CD4-positive, alpha-beta T cell treated with Interleukin-21 for 1 hour (primary cell): ENCODE measurements at regions not wholly inside any gene's neighbourhood (a gene's known extent, or its start where the extent isn't known, plus 50 kb on each side); places are given as distances from the start of the nearest gene placed in this dataset.
"Not testable (repeated sequence)": the region's sequence is repeated elsewhere in the genome, so short reads cannot be mapped to it uniquely, and the experiment has no call there.

ENCODE experiments used
- DNase-seq: peaks from one replicate; pipeline ENCODE4 v3.0.0-alpha.2; 2020

DNA sequence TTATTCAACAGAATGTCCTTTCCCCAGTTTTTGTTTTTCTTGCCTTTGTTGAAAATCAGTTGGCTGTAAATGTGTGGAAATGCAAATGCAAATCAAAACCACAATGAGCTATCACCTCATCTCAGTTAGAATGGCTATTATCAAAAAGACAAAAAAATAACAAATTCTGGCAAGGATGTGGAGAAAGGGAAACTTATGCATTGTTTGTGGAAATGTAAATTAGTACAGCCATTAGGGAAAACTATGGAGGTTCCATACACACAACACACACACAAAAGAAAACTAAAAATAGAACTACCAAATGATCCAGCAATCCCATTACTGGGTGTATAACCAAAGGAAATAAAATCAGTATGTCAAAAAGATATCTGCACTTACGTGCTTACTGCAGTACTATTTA is 518.8 kb upstream of the ATXN7L3B start:
- DNase-seq: no peak

DNA sequence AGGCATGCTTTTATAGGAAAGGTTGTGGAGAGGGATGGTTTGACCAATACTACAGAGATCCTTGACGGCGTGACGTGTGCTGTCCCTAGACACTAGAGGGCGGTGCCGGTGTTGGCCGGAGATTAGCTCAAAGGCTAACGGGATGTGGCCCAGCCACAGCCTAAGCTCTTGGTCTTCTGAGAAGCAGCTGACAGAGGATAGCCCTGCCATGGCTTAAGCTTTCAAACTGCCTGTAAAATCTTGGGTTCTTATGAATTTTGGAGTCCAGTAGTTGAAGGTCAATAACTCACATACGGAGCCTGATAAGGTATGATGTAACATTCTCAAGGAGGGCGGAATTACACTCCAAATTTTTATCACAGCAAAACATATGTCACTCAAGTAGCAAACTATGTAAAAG is 515.7 kb upstream of the ATXN7L3B start:
- DNase-seq: peak; percentile 2

DNA sequence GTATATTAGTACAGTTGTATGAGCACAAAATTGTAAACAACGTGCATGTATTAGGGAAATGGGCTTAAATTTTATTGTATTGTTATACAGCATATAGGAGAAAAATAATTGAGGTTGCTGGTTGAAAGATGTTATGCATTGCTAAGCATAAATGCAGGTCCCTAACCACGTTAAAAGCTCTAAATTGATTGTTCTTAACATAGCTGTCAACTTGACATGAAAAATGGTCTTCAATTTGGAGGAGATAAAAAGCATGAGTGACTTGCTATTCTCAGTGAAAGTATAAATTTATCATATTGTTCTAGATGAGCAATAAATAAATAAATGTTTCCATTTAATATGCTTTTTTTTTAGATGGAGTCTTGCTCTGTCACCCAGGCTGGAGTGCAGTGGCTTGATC is 506.6 kb upstream of the ATXN7L3B start:
- no peak for DNase-seq

DNA sequence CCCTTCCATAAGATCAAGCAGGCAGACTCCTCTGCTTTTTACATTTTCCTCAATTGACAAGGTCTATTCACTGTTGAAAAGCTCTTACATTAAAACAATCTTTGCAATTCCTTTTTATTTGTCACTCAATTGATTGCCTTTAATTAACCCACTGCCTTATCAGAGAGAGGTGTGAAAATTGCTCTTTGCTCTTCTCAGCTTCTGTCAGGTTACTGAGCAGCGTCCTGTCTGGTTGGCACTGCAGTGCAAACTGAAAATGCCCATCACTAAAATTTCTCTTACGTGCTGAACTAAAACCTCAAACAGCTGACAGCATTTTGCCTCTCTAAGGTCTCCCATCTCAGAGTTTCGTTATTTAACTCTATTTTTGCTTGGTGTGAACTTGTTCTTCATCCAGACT is 504.1 kb upstream of the ATXN7L3B start:
- no peak for DNase-seq

DNA sequence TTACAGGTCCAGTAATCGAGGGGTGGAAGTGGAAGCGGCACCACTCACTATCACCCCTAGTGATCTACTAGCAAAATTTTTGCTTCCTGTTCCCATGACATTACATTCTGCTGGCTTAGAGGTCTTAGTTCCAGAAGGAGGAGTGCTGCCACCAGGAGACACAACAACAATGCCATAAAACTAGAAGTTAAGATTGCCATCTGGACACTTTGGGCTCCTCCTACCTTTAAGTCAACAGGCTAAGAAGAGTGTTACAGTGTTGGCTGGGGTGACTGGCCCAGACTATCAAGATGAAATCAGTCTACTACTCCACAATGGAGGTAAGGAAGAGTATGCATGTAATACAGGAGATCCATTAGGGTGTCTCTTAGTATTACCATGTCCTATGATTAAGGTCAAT is 498.5 kb upstream of the ATXN7L3B start:
- DNase-seq: not testable (repeated sequence)

DNA sequence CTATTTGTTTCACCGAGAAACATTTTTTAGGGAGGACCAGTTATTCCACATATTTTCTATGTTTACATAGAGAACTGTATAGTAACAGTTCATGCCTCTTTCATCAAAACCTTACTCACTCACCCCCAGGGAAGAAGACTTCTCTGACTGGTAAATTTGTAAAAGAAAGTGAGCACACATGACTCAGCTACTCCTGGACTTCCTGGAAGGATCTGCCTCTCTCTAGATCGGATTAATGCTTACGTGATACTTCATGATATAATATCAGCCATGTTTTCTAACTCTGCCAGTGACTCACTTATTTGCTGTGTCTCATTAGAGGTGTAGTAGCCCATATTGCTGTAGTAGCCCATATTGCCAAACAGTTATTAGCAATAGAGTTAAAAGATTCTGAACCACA is 494.3 kb upstream of the ATXN7L3B start:
- no peak for DNase-seq

DNA sequence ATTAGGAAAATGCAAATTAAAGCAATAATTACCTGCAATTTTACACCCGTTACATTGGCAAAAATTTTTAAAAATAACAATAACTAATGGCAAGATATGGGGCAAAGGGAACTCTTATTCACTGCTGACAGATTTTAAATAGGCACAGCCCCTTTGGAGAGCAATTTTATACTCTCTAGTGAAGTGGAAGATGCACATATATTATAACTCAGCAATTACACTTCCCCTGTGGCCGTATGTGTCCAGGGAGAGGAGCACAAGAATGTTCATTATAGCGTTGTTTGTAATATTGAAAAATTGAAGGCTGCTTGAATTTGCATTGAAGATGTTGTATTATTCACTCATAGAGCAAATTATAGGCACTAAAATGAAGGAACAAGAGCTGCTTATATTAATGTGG is 488.3 kb upstream of the ATXN7L3B start:
- DNase-seq: no peak

DNA sequence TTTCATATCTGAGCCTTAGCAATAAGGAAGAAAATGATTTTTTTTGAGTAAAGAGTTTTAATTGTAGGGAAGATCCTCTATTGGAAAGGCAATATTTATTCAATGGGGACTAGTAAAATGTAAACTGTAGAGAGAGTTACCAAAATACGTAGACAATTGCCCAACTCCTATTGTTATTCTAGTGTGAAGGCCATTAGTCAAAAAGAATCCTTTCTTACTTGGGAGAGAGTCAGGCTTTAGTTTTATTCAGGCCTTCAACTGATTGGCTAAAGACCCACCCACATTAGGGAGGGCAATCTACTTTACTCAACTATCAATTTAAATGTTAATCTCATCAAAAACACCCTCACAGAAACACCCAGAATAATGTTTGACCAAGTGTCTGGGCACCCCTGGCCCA is 485.8 kb upstream of the ATXN7L3B start:
- no peak for DNase-seq

DNA sequence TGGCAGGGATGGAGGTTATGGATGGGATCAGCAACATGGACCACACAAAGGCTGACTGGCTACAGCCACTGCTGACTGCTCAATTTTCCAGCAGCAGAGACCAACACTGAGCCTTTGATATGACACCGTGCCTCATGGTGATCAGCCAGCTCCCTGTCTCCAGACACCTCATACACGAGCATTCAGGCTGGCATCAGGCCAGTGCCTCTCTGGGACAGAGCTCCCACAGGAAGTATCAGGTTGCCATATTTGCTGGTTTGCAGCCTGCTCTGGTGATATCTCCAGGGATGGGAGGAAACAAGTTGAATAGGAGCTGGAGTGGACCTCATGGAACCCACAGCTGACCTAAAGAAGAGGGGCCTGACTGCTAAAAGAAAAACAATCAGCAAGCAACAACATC is 471.2 kb upstream of the ATXN7L3B start:
- no peak for DNase-seq

DNA sequence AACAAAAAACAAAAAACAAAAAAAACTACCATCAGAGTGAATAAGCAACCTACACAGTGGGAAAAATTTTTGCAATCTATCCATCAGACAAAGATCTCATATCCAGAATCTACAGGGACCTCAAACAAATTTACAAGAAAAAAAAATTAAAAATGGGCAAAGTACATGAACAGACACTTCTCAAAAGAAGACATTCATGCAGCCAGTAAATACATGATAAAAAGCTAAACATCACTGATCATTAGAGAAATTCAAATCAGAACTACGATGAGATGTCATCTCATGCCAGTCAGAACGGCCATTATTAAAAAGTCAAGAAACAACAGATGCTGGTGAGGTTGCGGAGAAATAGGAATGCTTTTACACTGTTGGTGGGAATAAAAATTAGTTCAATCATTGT is 466.5 kb upstream of the ATXN7L3B start:
- no peak for DNase-seq

DNA sequence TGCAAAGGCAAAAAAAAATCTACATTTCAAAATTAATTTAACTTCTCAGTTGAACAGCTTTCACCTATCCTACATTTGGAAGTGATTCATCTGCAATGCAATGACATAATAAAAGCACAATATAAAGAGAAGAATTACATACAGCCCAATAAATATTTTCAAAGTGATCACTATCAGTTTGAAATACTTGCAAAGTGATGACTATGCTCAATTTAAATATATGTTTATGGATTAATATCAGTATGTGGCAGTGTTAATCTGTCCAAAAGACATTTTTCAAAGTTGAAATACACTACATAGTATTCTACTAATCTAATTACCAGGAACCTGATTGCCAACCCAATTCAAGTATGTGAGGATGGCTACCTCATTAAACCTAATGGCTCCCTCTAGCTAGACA is 460.7 kb upstream of the ATXN7L3B start:
- DNase-seq: no peak

DNA sequence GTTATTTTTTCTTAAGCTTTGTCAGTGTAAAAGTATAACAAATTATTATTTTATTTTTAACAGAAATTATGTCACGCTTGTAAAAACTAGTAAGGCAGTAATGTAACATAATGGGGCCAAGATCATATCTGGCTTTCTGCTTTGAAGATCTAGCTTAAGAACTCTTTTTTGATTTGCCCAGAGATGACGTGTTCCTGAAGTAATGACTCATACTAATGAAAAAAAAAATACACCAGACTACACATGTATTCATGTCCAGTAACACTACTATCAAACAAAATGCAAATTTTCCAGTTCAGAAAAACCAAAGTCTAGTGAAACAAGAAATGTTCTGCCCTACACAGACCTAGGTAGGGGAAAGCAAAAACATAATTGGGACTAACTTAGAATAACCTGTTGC is 432.2 kb upstream of the ATXN7L3B start:
- no peak for DNase-seq

DNA sequence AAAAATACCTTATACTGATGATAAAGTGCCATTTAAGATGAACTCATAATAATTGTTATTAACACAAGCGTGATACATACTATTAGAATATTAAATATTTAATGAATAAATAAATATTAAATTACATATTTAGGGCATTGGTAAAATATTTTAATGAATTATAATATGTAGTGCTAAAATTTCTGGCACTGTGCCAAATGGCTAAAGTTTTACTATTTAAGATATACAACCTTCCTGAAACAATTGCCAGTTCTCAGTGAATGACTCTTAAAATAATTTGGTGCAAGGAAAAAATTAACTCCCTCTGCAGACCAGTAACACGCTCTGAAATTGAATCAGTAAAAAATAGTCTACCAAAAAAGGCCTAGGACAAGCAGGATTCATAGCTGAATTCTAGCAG is 428.9 kb upstream of the ATXN7L3B start:
- DNase-seq: no peak

DNA sequence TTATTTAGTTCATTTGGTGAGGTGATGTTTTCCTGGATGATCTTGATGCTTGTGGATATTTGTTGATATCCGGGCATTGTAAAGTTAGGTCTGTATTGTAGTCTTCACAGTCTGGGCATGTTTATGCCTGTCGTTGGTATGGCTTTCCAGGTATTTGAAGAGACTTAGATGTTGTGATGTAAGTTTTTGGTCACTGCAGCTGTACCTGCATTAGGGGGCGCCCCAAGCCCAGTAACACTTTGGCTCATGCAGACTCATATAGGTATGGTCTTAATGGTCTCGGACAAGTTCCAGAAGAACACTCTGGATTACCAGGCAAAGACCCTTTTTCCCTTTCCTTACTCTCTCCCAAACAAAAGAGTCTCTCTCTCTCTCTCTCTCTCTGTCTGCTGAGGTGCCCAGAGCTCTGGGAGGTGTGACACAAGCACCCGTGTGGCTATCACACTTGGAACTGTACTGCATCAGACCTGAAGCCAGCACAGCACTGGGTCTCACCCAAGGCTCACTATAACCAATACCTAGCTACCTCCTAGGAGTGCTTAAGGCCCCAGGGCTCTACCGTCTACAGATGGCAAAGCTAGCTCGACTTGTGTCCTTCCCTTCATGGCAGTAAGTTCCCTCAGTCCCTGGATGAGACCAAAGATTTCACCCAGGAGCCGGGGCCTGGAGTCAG is 425.8 kb upstream of the ATXN7L3B start:
- DNase-seq: no peak

DNA sequence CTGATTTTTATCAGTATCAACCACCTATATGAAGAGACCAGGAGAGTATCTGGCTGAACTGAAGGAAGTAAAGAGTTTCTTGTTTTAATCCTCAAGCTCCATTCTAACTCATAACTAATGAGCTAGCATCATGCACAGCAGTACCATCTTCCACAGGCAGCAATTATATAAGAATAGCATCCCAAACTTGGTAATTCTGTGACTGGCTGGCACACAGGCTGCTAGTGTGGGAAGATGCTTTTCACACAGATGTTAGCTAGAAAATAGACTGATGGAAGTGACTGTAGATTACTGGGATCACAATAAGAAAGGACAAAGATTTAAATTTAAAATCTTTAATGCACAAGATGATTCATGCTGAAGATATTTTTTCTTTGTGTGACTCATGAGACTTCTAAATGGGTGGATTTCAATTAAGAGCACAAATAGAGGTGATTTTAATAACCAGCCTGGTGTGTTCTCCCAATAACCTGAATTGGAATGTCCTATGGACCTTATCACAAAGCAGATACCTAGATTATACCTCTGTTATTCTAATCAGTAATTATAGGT is 417.7 kb upstream of the ATXN7L3B start:
- DNase-seq: no peak

DNA sequence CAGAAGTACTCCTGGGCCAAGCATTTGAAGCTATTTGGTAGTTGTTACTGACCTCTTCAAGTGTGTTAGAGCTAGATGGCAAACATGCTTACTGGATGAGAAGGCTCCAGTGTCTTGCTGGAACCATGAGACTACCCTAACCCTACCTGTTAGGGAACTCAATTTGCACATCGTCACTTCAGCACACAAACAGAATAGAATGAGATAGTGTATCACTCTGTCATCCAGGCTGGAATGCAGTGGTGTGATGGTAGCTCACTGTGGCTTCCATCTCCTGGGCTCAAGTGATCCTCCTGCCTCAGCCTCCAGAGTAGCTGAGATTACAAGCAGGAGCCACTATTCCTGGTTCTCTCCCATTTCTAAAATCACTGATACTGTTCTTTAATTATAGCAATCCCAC is 417.0 kb upstream of the ATXN7L3B start:
- no peak for DNase-seq

DNA sequence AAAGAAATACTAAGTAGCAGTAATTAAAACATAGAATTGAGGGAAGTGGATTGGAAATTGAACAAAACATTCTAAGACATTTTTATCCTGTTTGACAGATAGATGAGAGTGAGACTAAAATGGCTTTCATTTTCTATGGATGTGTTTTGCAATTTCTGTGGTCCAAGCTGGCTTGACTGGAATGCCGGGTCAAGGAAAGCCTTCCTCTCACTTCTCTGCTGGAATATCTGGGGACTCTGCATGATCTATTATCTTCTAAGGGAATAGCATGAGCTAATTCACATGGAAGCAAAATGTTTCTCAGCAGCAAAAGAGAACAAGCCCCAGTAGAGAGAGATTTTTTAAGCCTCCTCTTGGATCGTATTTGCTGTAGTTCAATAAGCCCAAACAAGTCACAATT is 407.9 kb upstream of the ATXN7L3B start:
- DNase-seq: no peak

DNA sequence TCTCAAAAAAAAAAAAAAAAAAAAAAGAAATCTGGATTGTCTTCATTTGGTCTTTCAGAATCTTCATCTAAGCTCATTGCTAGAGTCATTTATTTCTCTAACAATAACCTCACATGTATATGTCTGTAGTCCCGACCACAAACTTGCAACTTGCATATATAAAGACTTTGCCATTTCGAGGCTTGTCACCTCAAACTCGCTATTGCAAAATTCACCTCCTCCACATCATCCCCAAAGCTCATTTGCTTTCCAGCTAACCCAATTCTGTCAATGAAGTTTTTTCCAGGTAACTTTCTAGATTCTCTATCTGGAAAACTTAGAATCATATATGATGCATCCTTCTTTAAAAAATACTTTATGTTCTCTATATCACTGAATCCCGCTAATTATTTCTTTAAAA is 393.2 kb upstream of the ATXN7L3B start:
- no peak for DNase-seq

DNA sequence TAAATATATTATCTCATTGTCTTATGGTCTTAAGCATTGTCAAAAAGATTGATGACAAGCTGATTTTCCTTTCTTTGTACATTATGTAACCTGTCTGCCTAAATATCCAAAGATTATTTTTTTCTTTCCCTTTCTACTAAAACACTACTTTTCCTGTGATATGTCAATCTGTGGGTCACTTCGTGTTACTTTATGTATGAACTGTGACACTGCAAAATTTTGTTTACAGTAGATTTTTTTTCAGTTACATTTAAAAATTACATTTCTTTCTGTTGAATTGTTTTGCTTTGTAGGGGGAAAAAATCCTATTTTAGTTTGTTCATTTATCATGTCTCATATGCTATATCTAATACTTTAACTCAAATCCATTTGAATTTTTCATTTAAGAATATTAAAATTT is 392.3 kb upstream of the ATXN7L3B start:
- no peak for DNase-seq

DNA sequence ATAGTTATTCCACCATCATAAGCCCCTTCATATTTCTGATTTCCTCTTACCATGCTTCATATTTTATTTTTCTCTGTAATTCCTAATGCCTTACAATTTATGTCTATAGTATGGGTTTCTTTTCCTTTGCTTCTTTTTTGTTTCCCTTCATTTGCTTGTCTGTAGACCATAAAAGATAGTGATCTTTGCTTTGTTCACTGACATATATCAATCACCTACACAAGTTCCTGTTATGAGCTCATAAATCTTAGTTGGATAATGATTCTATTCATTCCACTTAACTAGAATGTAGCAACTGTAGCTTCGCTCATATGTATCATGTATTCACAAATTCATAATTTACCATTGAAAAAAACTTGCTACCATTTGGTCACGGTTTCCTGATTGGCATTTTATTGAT is 388.8 kb upstream of the ATXN7L3B start:
- no peak for DNase-seq

DNA sequence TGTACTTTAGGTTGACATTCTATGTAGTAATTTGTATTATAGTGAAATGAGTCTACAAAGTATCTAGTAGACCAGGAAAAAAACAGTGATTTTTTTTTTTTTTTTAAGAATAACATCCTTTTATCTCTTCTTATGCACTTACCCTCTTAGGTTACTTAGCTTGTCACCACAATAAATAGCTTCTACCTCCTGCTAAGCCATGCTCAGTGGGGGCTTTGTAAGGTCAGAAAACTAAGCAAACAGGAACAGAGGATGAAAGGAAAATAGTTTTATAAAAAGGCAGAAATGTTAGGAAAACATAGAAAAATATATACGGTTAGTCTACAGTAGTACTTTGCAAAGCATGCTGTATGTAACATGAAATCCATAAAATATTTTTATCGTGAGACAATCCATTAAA is 385.3 kb upstream of the ATXN7L3B start:
- DNase-seq: no peak

DNA sequence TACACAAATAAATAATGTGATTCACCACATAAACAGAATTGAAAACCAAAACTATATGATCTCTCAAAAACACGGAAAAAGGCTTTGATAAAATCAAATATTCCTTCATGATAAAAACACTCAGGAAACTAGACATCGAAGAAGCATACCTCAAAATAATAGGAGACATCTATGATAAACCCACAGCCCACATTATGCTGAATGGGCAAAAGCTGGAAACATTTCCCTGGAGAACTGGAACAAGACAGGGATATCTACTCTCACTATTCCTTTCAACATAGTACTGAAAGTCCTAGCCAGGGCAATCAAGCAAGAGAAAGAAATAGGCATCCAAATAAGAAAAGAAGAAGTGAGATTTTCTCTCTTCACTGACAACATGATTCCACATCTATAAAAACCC is 371.5 kb upstream of the ATXN7L3B start:
- no peak for DNase-seq

DNA sequence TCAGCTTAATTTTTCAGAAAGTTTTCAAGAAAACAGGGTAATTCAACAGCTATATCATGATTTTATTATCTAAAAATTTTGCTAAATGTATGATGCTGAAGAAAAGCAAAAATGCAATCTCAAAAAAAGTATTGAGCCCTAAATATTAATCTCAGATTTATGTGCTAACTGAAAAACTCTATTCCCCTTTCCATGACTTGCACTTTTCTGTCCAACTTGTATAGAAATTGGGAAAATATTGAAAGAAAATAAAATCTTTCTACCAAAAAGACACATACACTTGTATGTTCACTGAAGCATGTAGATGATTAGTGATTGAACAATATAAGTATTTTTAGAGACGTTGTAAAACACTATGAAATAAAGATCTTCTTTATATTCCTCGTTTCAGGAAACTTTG is 368.0 kb upstream of the ATXN7L3B start:
- DNase-seq: no peak

DNA sequence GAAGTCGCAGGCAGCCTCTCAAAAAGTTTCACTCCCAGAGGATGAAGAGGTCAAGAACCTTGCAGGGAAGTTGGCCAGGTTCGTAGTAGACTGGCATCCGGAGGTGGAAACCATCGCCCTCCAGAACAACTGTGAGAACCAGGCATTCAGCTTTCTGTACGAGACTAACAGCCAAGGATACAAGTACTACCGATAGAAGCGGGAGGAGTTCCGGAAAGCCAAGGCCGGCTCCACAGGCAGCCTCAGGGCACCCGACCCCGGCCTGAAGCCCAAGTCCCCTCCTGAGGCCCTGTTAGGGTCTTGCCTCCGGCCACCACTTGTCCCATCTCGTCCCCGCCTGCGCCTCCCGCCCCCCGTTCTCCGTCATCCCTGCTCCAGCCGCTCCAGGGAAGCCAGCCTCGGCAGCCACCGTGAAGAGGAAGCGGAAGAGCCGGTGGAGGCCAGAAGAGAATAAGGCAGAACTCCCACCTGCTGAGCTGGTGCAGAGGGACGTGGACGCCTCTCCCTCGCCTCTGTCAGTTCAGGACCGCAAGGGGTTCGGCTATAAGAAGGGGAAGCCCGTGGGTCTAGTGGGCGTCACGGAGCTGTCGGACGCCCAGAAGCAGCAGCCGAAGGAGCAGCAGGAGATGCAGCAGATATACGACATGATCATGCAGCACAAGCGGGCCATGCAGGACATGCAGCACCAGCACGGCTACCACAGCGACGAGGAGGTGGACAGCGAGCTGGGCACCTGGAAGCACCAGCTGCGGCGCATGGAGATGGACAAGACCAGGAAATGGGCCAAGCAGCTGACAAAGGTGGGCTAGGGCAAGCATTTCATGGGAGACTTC is 366.8 kb upstream of the ATXN7L3B start:
- DNase-seq: no peak

DNA sequence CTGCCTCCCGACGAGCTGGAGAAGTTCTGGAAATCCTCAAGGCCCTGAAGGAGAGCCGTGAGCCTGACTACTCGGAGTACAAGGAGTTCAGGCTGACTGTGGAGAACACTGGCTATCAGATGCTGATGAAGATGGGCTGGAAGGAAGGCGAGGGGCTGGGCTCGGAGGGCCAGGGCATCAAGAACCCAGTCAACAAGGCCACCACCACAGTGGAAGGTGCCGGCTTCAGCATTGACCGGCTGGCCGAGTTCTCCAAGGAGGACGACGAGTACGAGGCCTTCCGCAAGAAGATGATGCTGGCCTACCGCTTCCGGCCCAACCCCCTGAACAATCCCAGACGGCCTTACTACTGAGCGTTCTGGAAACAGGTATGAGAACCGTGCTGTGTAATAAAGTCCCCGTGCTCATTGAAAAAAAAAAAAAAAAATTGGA is 366.1 kb upstream of the ATXN7L3B start:
- no peak for DNase-seq
